ENCODE measurements at regions not wholly inside any gene's neighbourhood (a gene's known extent, or its start where the extent isn't known, plus 50 kb on each side); places are given as distances from the start of the nearest gene placed in this dataset.

- no peak for ATAC-seq
These were observed 92.3 kb downstream of the CTAGE1 start for GRCh38 chr18:22325396-22325795.

DNA sequence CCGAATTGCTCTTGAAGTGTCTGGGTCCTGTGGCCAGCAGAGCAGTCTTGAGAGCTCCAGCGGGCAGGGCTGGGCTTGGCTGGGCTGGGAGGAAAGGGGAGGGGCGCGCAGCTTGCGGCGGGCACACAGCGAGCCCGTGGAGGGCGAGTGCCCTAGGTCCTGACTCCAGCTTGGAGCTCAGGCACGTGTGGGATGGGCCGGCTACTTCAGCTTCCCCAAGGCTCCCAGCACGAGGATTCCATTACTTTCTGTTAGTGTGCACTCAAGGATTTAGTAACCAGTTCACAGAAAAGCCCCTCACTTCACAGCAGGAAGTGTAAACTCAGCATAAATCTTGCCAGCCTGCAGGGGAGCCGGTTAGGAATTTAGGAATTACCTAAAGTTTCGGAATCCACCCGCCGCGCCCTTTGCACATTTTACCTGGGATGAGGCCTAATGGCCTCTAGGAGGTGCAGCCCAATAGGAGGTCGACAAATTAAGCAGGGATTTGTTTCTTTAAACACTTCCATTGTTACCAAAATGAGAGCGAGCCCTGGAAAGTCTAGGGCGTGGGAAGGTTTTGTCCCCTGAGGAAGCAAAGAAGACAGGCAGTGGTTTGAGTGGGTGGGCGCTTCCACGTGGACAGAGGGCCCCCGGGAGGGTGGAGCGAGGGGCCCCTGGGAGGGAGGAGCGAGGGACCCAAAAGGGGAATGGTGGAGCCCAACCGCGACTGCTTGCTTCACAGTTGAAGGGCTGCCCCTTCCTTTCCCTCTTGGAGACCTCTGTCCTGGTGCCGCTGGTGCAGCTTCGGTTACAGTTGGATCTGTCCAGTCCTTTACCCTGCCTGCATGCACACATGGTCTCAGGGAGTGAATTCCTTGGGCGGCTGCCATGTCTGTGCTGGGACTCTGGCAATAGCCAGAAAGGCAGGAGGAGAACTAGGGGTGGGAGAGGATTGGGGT is 93.3 kb downstream of the CTAGE1 start:
- ATAC-seq, result no peak
- TF ChIP-seq ZFP30 (CRISPR knock-in tag; IDR thresholded peaks at IDR 0.05) (no peak), BACH2 (CRISPR knock-in tag; IDR thresholded peaks at IDR 0.05; ENCODE audit: borderline replicate concordance) (no peak), SNAI2 (CRISPR knock-in tag; IDR thresholded peaks at IDR 0.05) (no peak), ZNF8 (CRISPR knock-in tag; IDR thresholded peaks at IDR 0.05) (no peak), CSDC2 (CRISPR knock-in tag; IDR thresholded peaks at IDR 0.05) (no peak), ZNF70 (CRISPR knock-in tag; IDR thresholded peaks at IDR 0.05) (no peak)
- TF ChIP-seq, protein P1, sequence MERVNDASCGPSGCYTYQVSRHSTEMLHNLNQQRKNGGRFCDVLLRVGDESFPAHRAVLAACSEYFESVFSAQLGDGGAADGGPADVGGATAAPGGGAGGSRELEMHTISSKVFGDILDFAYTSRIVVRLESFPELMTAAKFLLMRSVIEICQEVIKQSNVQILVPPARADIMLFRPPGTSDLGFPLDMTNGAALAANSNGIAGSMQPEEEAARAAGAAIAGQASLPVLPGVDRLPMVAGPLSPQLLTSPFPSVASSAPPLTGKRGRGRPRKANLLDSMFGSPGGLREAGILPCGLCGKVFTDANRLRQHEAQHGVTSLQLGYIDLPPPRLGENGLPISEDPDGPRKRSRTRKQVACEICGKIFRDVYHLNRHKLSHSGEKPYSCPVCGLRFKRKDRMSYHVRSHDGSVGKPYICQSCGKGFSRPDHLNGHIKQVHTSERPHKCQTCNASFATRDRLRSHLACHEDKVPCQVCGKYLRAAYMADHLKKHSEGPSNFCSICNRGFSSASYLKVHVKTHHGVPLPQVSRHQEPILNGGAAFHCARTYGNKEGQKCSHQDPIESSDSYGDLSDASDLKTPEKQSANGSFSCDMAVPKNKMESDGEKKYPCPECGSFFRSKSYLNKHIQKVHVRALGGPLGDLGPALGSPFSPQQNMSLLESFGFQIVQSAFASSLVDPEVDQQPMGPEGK (CRISPR knock-in tag; IDR thresholded peaks at IDR 0.05; ENCODE audit: borderline replicate concordance), result no peak

More at GRCh38 chr18:22325396-22325795, 92.3 kb downstream of the CTAGE1 start:
- TF ChIP-seq POU6F1 (CRISPR knock-in tag; IDR thresholded peaks at IDR 0.05; ENCODE audit: borderline replicate concordance, low read depth) (no peak), ZNF70 (CRISPR knock-in tag; IDR thresholded peaks at IDR 0.05) (no peak), ZC3H10 (CRISPR knock-in tag; IDR thresholded peaks at IDR 0.05) (no peak), TSHZ2 (CRISPR knock-in tag; IDR thresholded peaks at IDR 0.05) (no peak), GLIS3 (CRISPR knock-in tag; IDR thresholded peaks at IDR 0.05) (no peak), SNAI2 (CRISPR knock-in tag; IDR thresholded peaks at IDR 0.05) (no peak), ZFP30 (CRISPR knock-in tag; IDR thresholded peaks at IDR 0.05) (no peak), CSDC2 (CRISPR knock-in tag; IDR thresholded peaks at IDR 0.05) (no peak), ZNF565 (CRISPR knock-in tag; conservative IDR thresholded peaks at IDR 0.05; ENCODE audit: low read depth) (no peak), ARNTL (CRISPR knock-in tag; IDR thresholded peaks at IDR 0.05; ENCODE audit: borderline replicate concordance, low read depth) (no peak), OSR1 (CRISPR knock-in tag; IDR thresholded peaks at IDR 0.05) (no peak), RARB (CRISPR knock-in tag; IDR thresholded peaks at IDR 0.05) (no peak), TOX (CRISPR knock-in tag; IDR thresholded peaks at IDR 0.05; ENCODE audit: borderline replicate concordance) (no peak), BACH2 (CRISPR knock-in tag; IDR thresholded peaks at IDR 0.05; ENCODE audit: borderline replicate concordance) (no peak)
- TF ChIP-seq, protein P2, sequence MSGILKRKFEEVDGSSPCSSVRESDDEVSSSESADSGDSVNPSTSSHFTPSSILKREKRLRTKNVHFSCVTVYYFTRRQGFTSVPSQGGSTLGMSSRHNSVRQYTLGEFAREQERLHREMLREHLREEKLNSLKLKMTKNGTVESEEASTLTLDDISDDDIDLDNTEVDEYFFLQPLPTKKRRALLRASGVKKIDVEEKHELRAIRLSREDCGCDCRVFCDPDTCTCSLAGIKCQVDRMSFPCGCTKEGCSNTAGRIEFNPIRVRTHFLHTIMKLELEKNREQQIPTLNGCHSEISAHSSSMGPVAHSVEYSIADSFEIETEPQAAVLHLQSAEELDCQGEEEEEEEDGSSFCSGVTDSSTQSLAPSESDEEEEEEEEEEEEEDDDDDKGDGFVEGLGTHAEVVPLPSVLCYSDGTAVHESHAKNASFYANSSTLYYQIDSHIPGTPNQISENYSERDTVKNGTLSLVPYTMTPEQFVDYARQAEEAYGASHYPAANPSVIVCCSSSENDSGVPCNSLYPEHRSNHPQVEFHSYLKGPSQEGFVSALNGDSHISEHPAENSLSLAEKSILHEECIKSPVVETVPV (CRISPR knock-in tag; IDR thresholded peaks at IDR 0.05), result no peak
- TF ChIP-seq, protein P3, sequence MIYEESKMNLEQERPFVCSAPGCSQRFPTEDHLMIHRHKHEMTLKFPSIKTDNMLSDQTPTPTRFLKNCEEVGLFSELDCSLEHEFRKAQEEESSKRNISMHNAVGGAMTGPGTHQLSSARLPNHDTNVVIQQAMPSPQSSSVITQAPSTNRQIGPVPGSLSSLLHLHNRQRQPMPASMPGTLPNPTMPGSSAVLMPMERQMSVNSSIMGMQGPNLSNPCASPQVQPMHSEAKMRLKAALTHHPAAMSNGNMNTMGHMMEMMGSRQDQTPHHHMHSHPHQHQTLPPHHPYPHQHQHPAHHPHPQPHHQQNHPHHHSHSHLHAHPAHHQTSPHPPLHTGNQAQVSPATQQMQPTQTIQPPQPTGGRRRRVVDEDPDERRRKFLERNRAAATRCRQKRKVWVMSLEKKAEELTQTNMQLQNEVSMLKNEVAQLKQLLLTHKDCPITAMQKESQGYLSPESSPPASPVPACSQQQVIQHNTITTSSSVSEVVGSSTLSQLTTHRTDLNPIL (CRISPR knock-in tag; IDR thresholded peaks at IDR 0.05; ENCODE audit: low read depth), result no peak

GRCh38 chr18:22322243-22322691 is 95.4 kb downstream of the CTAGE1 start:
- no peak for ATAC-seq
- TF ChIP-seq RARB (CRISPR knock-in tag; IDR thresholded peaks at IDR 0.05) (no peak), ZC3H10 (CRISPR knock-in tag; IDR thresholded peaks at IDR 0.05) (no peak), ZFP3 (CRISPR knock-in tag; IDR thresholded peaks at IDR 0.05) (no peak), CSDC2 (CRISPR knock-in tag; IDR thresholded peaks at IDR 0.05) (no peak), ZNF565 (CRISPR knock-in tag; conservative IDR thresholded peaks at IDR 0.05; ENCODE audit: low read depth) (no peak)
- TF ChIP-seq, protein P1 (CRISPR knock-in tag; IDR thresholded peaks at IDR 0.05; ENCODE audit: borderline replicate concordance), result no peak
- TF ChIP-seq, protein P3 (CRISPR knock-in tag; IDR thresholded peaks at IDR 0.05; ENCODE audit: low read depth), result no peak
